GM10266 (cell line): ENCODE measurements at regions not wholly inside any gene's neighbourhood (a gene's known extent, or its start where the extent isn't known, plus 50 kb on each side); places are given as distances from the start of the nearest gene placed in this dataset.

Experiments
- DNase-seq: peaks from one replicate; pipeline ENCODE4 v3.0.0; 2012; ENCODE audit errors: extremely low spot score
- TF ChIP-seq, protein P1 (sequence below): IDR thresholded peaks from 2 replicates; pipeline ENCODE4 v1.5.1; 2012; ENCODE audit warnings: mild to moderate bottlenecking, low read depth; ENCODE audit not compliant: control insufficient read depth, insufficient read depth; ENCODE audit errors: missing control alignments

DNA sequence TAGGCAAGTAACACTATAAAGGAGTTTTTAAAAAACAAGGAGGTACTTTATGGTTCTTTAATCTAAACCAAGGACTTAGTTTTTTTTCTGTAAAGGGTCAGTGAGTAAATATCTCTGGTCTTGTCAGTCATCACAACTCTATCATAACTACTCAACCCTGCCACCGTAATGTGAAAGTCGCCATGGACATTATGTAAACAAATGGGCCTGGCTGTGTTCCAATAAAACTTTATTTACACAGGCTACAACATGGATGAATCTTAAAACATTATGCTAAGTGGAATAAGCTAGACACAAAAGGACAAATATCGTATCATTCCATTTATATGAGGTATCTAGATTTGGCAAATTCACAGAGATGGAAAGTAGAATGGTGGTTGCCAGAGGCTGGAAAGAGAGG lies 60.8 kb upstream of the SP4 start:
- no peak for DNase-seq
- TF ChIP-seq, protein P1, sequence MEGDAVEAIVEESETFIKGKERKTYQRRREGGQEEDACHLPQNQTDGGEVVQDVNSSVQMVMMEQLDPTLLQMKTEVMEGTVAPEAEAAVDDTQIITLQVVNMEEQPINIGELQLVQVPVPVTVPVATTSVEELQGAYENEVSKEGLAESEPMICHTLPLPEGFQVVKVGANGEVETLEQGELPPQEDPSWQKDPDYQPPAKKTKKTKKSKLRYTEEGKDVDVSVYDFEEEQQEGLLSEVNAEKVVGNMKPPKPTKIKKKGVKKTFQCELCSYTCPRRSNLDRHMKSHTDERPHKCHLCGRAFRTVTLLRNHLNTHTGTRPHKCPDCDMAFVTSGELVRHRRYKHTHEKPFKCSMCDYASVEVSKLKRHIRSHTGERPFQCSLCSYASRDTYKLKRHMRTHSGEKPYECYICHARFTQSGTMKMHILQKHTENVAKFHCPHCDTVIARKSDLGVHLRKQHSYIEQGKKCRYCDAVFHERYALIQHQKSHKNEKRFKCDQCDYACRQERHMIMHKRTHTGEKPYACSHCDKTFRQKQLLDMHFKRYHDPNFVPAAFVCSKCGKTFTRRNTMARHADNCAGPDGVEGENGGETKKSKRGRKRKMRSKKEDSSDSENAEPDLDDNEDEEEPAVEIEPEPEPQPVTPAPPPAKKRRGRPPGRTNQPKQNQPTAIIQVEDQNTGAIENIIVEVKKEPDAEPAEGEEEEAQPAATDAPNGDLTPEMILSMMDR: no peak

DNA sequence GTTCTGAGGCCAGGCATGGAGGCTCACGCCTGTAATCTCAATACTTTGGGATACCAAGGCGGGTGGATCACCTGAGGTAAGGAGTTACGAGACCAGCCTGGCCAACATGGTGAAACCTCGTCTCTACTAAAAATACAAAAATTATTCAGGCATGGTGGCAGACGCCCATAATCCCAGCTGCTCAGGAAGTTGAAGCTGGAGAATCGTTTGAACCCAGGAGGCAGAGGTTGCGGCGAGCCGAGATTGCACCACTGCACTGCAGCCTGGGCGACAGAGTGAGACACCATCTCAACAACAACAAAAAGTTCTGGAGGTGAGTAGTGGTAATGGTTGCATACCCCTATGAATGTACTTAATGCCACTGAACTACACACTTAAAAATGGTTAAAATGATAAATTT lies 60.3 kb upstream of the SP4 start:
- no peak for DNase-seq
- TF ChIP-seq, protein P1: no peak

DNA sequence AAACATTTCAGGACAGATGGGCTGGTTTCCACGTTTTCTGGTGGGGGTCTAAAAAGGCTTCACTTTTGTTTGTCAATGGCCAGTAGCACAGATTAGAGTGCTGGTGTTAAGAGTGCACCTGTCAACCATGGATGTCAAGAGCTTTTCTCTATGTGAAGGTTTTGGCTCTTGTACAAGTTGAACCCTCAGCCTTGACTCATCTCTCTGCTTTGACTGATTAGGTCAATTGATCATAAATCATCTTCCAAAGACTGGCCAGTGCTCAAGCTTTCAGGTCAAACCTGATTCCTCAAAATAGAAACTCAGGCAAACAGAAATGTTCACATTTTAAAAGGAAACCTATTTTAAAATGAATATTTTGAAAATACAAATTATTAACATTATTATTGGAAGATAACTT lies 59.6 kb upstream of the SP4 start:
- DNase-seq: no peak
- TF ChIP-seq, protein P1: no peak

DNA sequence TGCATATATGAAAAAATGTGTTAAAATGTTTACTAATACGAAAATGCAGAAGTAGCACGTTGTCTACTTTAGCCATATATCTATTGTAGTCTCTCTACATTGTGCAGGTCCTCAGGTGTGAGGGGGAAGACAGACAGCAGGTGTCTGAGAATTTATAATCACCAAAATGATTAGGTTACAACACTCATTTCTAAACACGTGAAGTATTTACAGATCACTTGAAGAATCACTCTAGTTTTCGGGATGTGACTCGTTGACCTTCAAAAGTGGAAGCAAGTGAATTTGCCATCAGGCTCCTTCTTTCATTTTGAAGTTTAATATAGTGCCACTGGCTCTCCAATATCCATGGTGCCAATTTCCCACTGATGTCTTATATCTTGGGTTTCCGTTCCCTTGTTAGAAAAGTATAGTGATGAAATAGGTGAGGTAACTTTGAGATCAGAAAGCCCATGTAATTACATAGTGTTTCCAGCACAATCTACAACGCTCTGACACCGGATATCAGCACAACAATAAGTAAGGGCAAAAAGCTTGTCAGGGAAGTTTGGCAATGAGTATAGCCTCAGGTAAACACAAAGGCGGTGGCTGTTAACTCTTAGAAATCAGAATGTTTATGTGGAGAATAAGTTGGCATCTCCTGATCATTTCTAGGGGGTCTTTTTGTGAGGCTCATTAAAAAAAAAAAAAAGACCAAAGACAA lies 57.5 kb upstream of the SP4 start:
- DNase-seq: no peak
- TF ChIP-seq, protein P1: no peak

DNA sequence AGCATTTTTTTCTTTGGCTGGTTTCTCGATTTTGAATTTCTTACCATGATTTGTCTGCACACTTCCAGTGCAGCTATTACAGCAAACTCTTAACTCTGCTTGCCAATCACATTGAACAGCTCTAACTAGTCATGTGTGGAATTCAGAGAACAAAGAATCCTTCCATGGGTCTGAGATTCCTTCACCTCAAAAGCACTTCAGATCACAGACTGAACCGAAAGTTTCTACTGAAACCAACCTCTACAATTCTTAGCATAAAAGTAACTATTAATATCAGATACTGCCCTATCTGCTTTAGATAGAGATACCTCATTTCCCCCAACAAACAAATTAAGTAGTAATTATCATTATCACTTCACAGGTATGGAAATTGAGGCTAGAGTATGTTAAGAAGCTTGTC lies 56.5 kb upstream of the SP4 start:
- no peak for DNase-seq
- TF ChIP-seq, protein P1: no peak

DNA sequence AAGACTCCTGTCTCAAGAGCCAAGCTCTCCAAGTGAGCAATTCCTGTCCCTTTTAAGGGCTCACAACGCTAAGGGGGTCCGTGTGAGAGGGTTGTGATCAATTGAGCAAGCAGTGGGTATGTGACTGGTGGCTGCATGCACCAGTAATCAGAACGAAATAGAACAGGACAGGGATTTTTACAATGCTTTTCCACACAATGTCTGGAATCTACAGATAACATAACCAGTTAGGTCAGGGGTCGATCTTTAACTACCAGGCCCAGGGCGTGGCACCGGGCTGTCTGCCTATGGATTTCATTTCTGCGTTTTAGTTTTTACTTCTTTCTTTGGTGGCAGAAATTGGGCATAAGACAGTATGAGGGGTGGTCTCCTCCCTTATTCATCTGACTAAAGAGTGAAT lies 54.9 kb upstream of the SP4 start:
- DNase-seq: no peak
- TF ChIP-seq, protein P1: no peak

DNA sequence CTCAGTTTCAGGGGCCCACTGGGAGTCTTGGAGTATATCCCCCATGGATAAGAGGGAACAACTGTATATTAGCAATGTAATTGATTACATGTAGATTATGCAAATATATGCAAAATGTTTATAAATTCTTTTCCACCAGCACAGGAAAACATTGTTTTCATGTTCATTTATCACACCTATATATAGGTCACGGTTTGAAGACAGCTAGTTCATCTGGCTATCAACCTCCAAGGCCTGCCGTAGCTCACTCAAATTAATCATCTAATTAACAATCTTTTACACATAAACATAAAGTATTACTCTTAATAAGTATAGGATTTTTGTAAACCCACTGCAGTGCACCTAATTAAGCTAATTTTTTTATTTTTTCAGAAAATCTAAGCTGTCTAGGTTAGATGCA lies 53.7 kb upstream of the SP4 start:
- TF ChIP-seq, protein P1: no peak

More for the DNA sequence above, 53.7 kb upstream of the SP4 start:
- no peak for DNase-seq
